Loucy (cell line): ENCODE measurements at regions not wholly inside any gene's neighbourhood (a gene's known extent, or its start where the extent isn't known, plus 50 kb on each side); places are given as distances from the start of the nearest gene placed in this dataset.
A peak's percentile ranks its signal among the peaks of the same experiment; 100 is the strongest.

Source experiments
- H2AFZ ChIP-seq: fragments of 200-600 bp; sonication (generic); 2 replicates; pipeline ENCODE4 v1.6.0; 2016; ENCODE audit warnings: antibody characterized with exemption, mild to moderate bottlenecking, low read length, moderate library complexity
- H3F3A ChIP-seq: fragments of 200-600 bp; 2 replicates; pipeline ENCODE4 v1.6.0; 2016; ENCODE audit warnings: antibody characterized with exemption, low read depth, mild to moderate bottlenecking
- H3K27me3 ChIP-seq: fragments of 200-600 bp; sonication (generic); 2 replicates; pipeline ENCODE4 v1.6.1; 2014; ENCODE audit warnings: low read length, mild to moderate bottlenecking; ENCODE audit not compliant: insufficient read depth, poor library complexity, severe bottlenecking
- H3K36me3 ChIP-seq: fragments of 200-600 bp; sonication (generic); 2 replicates; pipeline ENCODE4 v1.6.1; 2016; ENCODE audit warnings: low read length; ENCODE audit not compliant: insufficient read depth
- H3K4me1 ChIP-seq: fragments of 200-600 bp; sonication (generic); 2 replicates; pipeline ENCODE4 v1.5.1; 2014; ENCODE audit warnings: low read length, mild to moderate bottlenecking; ENCODE audit not compliant: insufficient read depth, poor library complexity, severe bottlenecking
- H3K4me2 ChIP-seq: fragments of 200-600 bp; sonication (generic); 2 replicates; pipeline ENCODE4 v1.6.0; 2014; ENCODE audit warnings: antibody characterized with exemption, low read length, low read depth, mild to moderate bottlenecking; ENCODE audit not compliant: poor library complexity, severe bottlenecking
- H3K4me3 ChIP-seq: fragments of 200-600 bp; sonication (generic); 2 replicates; pipeline ENCODE4 v1.5.1; 2014; ENCODE audit warnings: low read length, mild to moderate bottlenecking, mixed read lengths; ENCODE audit not compliant: poor library complexity, severe bottlenecking
- H3K79me2 ChIP-seq: fragments of 200-600 bp; sonication (generic); 2 replicates; pipeline ENCODE4 v1.6.1; 2014; ENCODE audit warnings: low read length; ENCODE audit not compliant: insufficient read depth
- H3K9ac ChIP-seq: fragments of 200-600 bp; sonication (generic); 2 replicates; pipeline ENCODE4 v1.6.0; 2014; ENCODE audit warnings: mild to moderate bottlenecking, low read depth, low read length, moderate library complexity; ENCODE audit not compliant: poor library complexity, severe bottlenecking
- H3K9me2 ChIP-seq: fragments of 200-600 bp; sonication (generic); replicated peaks from 2 replicates; pipeline ENCODE4 v1.6.1; 2016; ENCODE audit warnings: low read depth, low read length, mixed read lengths
- H3K9me3 ChIP-seq: fragments of 200-600 bp; sonication (generic); 2 replicates; pipeline ENCODE4 v1.6.1; 2014; ENCODE audit warnings: mild to moderate bottlenecking, antibody characterized with exemption, low read length, low read depth; ENCODE audit not compliant: insufficient read depth
- H4K20me1 ChIP-seq: fragments of 200-600 bp; sonication (generic); 2 replicates; pipeline ENCODE4 v1.6.0; 2014; ENCODE audit warnings: antibody characterized with exemption, low read length, mild to moderate bottlenecking; ENCODE audit not compliant: insufficient read depth, poor library complexity, severe bottlenecking
- CTCF ChIP-seq: fragments of 200-600 bp; sonication (generic); conservative IDR thresholded peaks from 2 replicates; pipeline ENCODE4 v1.5.1; 2014; ENCODE audit warnings: mild to moderate bottlenecking, antibody characterized with exemption, low read length
- EZH2phosphoT487 ChIP-seq: fragments of 200-600 bp; IDR thresholded peaks from 2 replicates; pipeline ENCODE4 v1.6.1; 2018; ENCODE audit warnings: antibody characterized with exemption, mild to moderate bottlenecking, moderate library complexity, borderline replicate concordance

- Histone ChIP-seq H3K27me3 (no peaks in the 10 kb centered on the region), H3K4me2 (no peak overlapping the region), H3K36me3 (no peaks in the 10 kb centered on the region), H3K4me3 (no peak overlapping the region), H3K9me3 (no peaks in the 10 kb centered on the region), H3K9ac (no peak overlapping the region), H3K4me1 (no peaks in the 10 kb centered on the region), H3K79me2 (no peaks in the 10 kb centered on the region), H2AFZ (no peak overlapping the region), H4K20me1 (no peaks in the 10 kb centered on the region), H3K9me2 (no peaks in the 10 kb centered on the region), H3F3A (no peaks in the 10 kb centered on the region)
- TF ChIP-seq CTCF, result 0 out of 2 replicates have a peak, but pooled peaks have one; percentile 10
- TF ChIP-seq EZH2phosphoT487, result no peak
Observed at GRCh38 chr11:33532257-33532656, 168.4 kb downstream of the C11orf91 start.

- no peaks in the 10 kb centered on the region for H4K20me1 ChIP-seq
Observed at GRCh38 chr11:33531743-33532181, 168.9 kb downstream of the C11orf91 start.

DNA sequence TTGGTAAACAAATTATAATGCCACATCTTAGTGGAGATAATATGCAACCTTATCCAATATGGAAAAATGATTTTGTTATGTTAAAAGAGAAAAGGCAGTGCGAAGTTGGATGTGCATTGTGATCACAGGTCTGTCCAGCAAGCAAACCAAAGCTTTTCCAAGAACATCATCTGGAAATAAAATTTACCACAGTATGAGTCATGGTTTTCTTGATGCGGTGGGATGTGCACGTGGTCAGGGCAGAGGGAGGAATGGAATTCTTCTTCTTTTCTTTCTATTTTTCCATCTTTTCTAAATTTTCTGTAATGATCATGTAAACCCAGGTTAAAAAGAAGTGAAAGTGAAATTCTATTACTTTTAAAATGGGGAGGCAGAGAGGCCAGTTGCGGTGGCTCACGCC, 169.8 kb downstream of the C11orf91 start:
- Histone ChIP-seq H3K9me3 (no peaks in the 10 kb centered on the region), H3F3A (no peaks in the 10 kb centered on the region), H4K20me1 (no peaks in the 10 kb centered on the region), H3K4me2 (no peak overlapping the region), H3K79me2 (no peaks in the 10 kb centered on the region), H3K36me3 (no peaks in the 10 kb centered on the region), H2AFZ (no peak overlapping the region), H3K27me3 (no peaks in the 10 kb centered on the region), H3K4me3 (no peak overlapping the region), H3K9ac (no peak overlapping the region), H3K9me2 (no peaks in the 10 kb centered on the region), H3K4me1 (no peaks in the 10 kb centered on the region)
- TF ChIP-seq CTCF (no peak), EZH2phosphoT487 (no peak)

More at GRCh38 chr11:33531743-33532181, 168.9 kb downstream of the C11orf91 start:
- no peaks in the 10 kb centered on the region for H3F3A ChIP-seq
- no peak overlapping the region for H3K9ac ChIP-seq
- H3K36me3 ChIP-seq, result no peaks in the 10 kb centered on the region
- no peak for TF ChIP-seq EZH2phosphoT487
- no peak for TF ChIP-seq CTCF
- no peaks in the 10 kb centered on the region for H3K27me3 ChIP-seq
- H3K4me1 ChIP-seq, result no peaks in the 10 kb centered on the region
- no peak overlapping the region for H2AFZ ChIP-seq
- no peaks in the 10 kb centered on the region for H3K9me2 ChIP-seq
- H3K4me3 ChIP-seq, result no peak overlapping the region
- no peaks in the 10 kb centered on the region for H3K9me3 ChIP-seq
- no peak overlapping the region for H3K4me2 ChIP-seq
- no peaks in the 10 kb centered on the region for H3K79me2 ChIP-seq
